Vagina (tissue), 2 donors: ENCODE measurements at regions not wholly inside any gene's neighbourhood (a gene's known extent, or its start where the extent isn't known, plus 50 kb on each side); places are given as distances from the start of the nearest gene placed in this dataset. TPM values are rescaled to one million over a fixed set of nuclear protein-coding genes. Genes with fewer than 3 reads are reported as not detected.
"Not testable (repeated sequence)": the region's sequence is repeated elsewhere in the genome, so short reads cannot be mapped to it uniquely, and the experiment has no call there.

Experiments
- DNase-seq, 2 donors: peaks; one replicate each; pipeline ENCODE4 v3.0.0-alpha.2; 2017; ENCODE audit errors: extremely low spot score in 2 of 2
- H3K27ac ChIP-seq: fragments of 200-600 bp; sonication (generic); one replicate; pipeline ENCODE4 v1.5.1; 2019
- H3K27me3 ChIP-seq: fragments of 200-600 bp; sonication (generic); one replicate; pipeline ENCODE4 v1.5.1; 2019
- H3K36me3 ChIP-seq, 2 donors: fragments of 200-600 bp; sonication (generic); one replicate each; pipeline ENCODE4 v1.5.1; 2017 to 2019
- H3K4me1 ChIP-seq: fragments of 200-600 bp; sonication (generic); one replicate; pipeline ENCODE4 v1.5.1; 2019
- H3K4me3 ChIP-seq, 2 donors: fragments of 200-600 bp; sonication (generic); 1 replicate in 1 of 2; 2 replicates in 1 of 2; pipeline ENCODE4 v1.5.1; 2016 to 2019
- H3K9me3 ChIP-seq: fragments of 200-600 bp; sonication (generic); one replicate; pipeline ENCODE4 v1.5.1; 2019
- POLR2A ChIP-seq, 2 donors: fragments of 450-650 bp; IDR thresholded peaks; one replicate each; pipeline ENCODE4 v1.6.1; 2017; ENCODE audit warnings: antibody characterized with exemption in 2 of 2, mild to moderate bottlenecking in 2 of 2, moderate library complexity in 2 of 2
- POLR2AphosphoS5 ChIP-seq, 2 donors: sonication (generic); formaldehyde crosslinking; IDR thresholded peaks; one replicate each; pipeline ENCODE4 v1.9.0; 2017; ENCODE audit warnings: antibody characterized with exemption in 2 of 2, mild to moderate bottlenecking in 2 of 2, low read depth in 1 of 2; ENCODE audit not compliant: insufficient read depth in 1 of 2
- intact Hi-C: fragments of 100-400 bp; cut with DNase I; formaldehyde crosslinking; loops from one replicate; pipeline ENCODE4 v1.15.1; 2023
- microRNA counts, 2 donors: library from miRNA; unstranded; fragments of <30 nt; microRNA quantifications; one replicate each; lab custom pipeline; 2016 to 2017
- microRNA-seq: library from miRNA; unstranded; fragments of <30 nt; microRNA quantifications from one replicate; pipeline ENCODE4, GENCODE V29; 2017; ENCODE audit warnings: borderline number of aligned reads, borderline replicate concordance
- small RNA-seq: library from RNA; depleted of rRNA; stranded (forward); fragments of <200 nt; gene quantifications from one replicate; pipeline ENCODE3, GENCODE V24; 2016
- TF ChIP-seq, protein P1 (sequence below), 3 experiments: fragments of 450-650 bp in 2 of 3; fragments of 200-600 bp in 1 of 3; sonication (generic) in 1 of 3; IDR thresholded peaks; one replicate each; pipeline ENCODE4 v1.5.1; 2017 to 2019; ENCODE audit warnings: antibody characterized with exemption in 3 of 3, mild to moderate bottlenecking in 2 of 3, moderate library complexity in 2 of 3

DNA sequence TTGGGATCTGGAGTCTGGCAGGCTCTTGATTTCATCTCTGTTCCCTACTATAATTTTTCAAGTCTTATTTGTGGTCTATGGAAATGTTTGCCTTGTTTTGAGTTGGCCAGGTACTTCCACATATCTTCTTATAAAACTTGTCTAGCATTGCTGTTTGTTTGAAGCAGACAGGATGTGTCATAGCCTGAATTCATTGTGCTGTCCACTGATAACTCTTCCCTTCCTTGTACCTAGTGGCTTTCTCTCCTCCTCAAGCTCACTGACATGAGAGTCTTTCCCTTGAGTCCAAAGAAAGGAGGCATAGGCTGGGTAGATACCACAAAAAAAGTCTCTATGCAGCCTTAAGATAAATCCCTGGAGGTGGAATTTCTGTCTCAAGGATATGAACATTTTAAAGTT is 59.2 kb upstream of the FAM241A start:
- Histone ChIP-seq H3K4me1 (no peaks in the 10 kb centered on the region), H3K9me3 (no peaks in the 10 kb centered on the region), H3K4me3 (no peak overlapping the region), H3K27ac (no peak overlapping the region), H3K27me3 (no peaks in the 10 kb centered on the region), H3K36me3 (no peaks in the 10 kb centered on the region)
- TF ChIP-seq POLR2AphosphoS5 (IDR thresholded peaks at IDR 0.05; ENCODE audit: insufficient read depth in 1 of 2, low read depth in 1 of 2) (no peak), POLR2A (IDR thresholded peaks at IDR 0.05) (no peak)
- TF ChIP-seq, protein P1, sequence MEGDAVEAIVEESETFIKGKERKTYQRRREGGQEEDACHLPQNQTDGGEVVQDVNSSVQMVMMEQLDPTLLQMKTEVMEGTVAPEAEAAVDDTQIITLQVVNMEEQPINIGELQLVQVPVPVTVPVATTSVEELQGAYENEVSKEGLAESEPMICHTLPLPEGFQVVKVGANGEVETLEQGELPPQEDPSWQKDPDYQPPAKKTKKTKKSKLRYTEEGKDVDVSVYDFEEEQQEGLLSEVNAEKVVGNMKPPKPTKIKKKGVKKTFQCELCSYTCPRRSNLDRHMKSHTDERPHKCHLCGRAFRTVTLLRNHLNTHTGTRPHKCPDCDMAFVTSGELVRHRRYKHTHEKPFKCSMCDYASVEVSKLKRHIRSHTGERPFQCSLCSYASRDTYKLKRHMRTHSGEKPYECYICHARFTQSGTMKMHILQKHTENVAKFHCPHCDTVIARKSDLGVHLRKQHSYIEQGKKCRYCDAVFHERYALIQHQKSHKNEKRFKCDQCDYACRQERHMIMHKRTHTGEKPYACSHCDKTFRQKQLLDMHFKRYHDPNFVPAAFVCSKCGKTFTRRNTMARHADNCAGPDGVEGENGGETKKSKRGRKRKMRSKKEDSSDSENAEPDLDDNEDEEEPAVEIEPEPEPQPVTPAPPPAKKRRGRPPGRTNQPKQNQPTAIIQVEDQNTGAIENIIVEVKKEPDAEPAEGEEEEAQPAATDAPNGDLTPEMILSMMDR (IDR thresholded peaks at IDR 0.05) = no peak
- intact Hi-C loops = no loop called here
- no peak for DNase-seq

DNA sequence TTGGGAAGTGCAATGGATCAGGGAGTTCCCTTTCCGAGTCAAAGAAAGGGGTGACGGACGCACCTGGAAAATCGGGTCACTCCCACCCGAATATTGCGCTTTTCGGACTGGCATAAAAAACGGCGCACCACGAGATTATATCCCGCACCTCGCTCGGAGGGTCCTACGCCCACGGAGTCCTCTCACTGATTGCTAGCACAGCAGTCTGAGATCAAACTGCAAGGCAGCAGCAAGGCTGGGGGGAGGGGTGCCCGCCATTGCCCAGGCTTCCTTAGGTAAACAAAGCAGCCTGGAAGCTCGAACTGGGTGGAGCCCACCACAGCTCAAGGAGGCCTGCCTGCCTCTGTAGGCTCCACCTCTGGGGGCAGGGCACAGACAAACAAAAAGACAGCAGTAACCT is 58.6 kb upstream of the FAM241A start:
- H3K27me3 ChIP-seq, H3K36me3 ChIP-seq, H3K4me1 ChIP-seq, intact Hi-C loops, DNase-seq, H3K27ac ChIP-seq, H3K9me3 ChIP-seq, H3K4me3 ChIP-seq: not testable (repeated sequence)

DNA sequence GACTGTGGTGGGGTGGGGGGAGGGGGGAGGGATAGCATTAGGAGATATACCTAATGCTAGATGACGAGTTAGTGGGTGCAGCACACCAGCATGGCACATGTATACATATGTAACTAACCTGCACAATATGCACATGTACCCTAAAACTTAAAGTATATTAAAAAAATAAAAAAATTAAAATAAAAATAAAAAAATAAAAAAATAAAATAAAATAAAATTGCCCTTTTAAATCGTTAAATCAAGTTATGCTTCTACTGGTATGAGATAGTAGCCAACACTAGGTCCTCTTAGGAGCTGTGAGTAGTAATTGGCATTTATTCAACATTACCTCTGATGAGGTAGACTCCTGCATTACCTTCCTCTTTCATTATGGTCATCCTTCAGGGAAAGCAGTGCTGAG is 52.9 kb upstream of the FAM241A start:
- H3K4me1 ChIP-seq, H3K36me3 ChIP-seq, H3K4me3 ChIP-seq, H3K27ac ChIP-seq, DNase-seq, intact Hi-C loops, H3K27me3 ChIP-seq, H3K9me3 ChIP-seq: not testable (repeated sequence)

DNA sequence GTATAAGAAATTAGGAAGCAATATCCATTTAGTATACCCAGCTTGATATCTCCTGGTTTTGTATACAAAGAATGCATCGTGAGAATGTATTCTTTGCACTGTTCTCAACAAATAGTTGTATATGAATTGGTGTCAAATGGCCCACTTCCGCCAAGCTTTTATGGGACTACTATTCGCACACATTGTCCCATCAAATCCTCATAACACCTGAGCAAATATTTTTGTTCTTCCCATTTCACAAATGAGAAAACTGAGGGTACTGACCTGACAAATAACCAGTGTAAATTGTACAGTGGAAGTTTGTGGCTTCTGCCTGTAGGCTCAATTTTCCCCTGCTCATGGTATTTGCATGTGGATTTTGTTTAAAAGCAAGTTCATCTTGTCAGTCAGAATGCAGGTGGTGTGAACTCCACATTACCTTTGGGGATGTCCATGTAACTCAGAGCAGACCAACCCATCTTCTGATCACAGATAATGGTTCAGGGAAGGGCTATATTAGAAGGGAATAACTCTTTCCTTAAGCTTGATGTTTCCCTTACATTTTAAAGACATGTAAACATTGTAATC is 51.5 kb upstream of the FAM241A start:
- H3K4me1 ChIP-seq = no peaks in the 10 kb centered on the region
- no peak overlapping the region for H3K4me3 ChIP-seq
- intact Hi-C loops = no loop called here
- no peak for TF ChIP-seq POLR2A (IDR thresholded peaks at IDR 0.05)
- no peak for TF ChIP-seq POLR2AphosphoS5 (IDR thresholded peaks at IDR 0.05; ENCODE audit: insufficient read depth in 1 of 2, low read depth in 1 of 2)
- TF ChIP-seq, protein P1 (IDR thresholded peaks at IDR 0.05) = no peak
- H3K27ac ChIP-seq = no peak overlapping the region
- no peak for DNase-seq
- no peaks in the 10 kb centered on the region for H3K36me3 ChIP-seq
- no peaks in the 10 kb centered on the region for H3K27me3 ChIP-seq
- H3K9me3 ChIP-seq = no peaks in the 10 kb centered on the region

DNA sequence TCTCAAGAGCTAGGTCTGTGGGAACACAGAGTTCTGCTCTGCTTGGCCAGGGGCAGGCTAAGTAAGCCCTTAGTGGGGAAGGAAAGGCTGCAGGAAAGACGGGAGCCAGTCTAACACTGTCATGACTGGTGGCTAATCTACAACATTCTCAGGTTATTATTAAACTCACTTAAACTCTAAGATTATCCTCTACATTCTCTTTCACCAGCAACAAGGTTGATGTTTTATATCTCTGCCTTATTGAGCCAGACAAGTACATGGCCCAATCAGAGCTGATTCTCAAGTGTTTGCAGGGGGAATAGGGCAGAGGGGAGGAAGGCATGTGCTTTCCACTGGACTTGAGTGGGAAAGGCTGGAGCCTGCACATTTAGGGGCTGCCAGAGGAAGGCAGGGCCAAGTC is 50.9 kb upstream of the FAM241A start:
- intact Hi-C loops = no loop called here

More for the DNA sequence above, 50.9 kb upstream of the FAM241A start:
- no peak overlapping the region for H3K4me3 ChIP-seq
- DNase-seq = no peak
- H3K27ac ChIP-seq = no peak overlapping the region
- no peaks in the 10 kb centered on the region for H3K27me3 ChIP-seq
- no peaks in the 10 kb centered on the region for H3K9me3 ChIP-seq
- H3K4me1 ChIP-seq = no peaks in the 10 kb centered on the region
- no peaks in the 10 kb centered on the region for H3K36me3 ChIP-seq
- TF ChIP-seq, protein P1 (IDR thresholded peaks at IDR 0.05) = no peak
- TF ChIP-seq POLR2AphosphoS5 (IDR thresholded peaks at IDR 0.05; ENCODE audit: insufficient read depth in 1 of 2, low read depth in 1 of 2) (no peak), POLR2A (IDR thresholded peaks at IDR 0.05) (no peak)

MicroRNA genes in the stretch of these regions (microRNA counts, 767-probe panel; counts per million panel counts)
- 238 to 261 counts per million in 2 donors for microRNA hsa-miR-297 (lab: Ali Mortazavi, UCI)

Small RNA genes lying in the stretch of these regions (microRNA-seq; reads per million reads assigned to microRNA genes)
- not detected for gene MIR297

Small RNA genes lying in the stretch of these regions (small RNA-seq; reads per million reads assigned to genes)
- not detected for gene MIR297
- not detected for gene RNU6-289P
